Mesenchymal stem cell (in vitro differentiated cells and primary cell): ENCODE measurements at regions not wholly inside any gene's neighbourhood (a gene's known extent, or its start where the extent isn't known, plus 50 kb on each side); places are given as distances from the start of the nearest gene placed in this dataset.

Experiments
- DNase-seq: peaks from one replicate; pipeline ENCODE4 v3.0.0-alpha.2; 2013
- H2AFZ ChIP-seq: one replicate; pipeline ENCODE4 v1.6.1; 2013; ENCODE audit warnings: low read depth, mild to moderate bottlenecking, control low read depth, inconsistent platforms, low read length, moderate library complexity
- H2AK5ac ChIP-seq: 2 replicates; pipeline ENCODE4 v1.6.1; 2013; ENCODE audit warnings: low read length, moderate library complexity, mild to moderate bottlenecking, inconsistent platforms; ENCODE audit not compliant: severe bottlenecking
- H2BK120ac ChIP-seq: one replicate; pipeline ENCODE4 v1.6.1; 2013; ENCODE audit warnings: low read depth, mild to moderate bottlenecking, inconsistent platforms, low read length, moderate library complexity
- H2BK12ac ChIP-seq, 2 experiments: one replicate each; pipeline ENCODE4 v1.6.1; 2013; ENCODE audit warnings: inconsistent platforms in 2 of 2, low read length in 2 of 2, mild to moderate bottlenecking in 2 of 2, moderate library complexity in 2 of 2, control low read depth in 1 of 2
- H2BK15ac ChIP-seq: one replicate; pipeline ENCODE4 v1.6.1; 2013; ENCODE audit warnings: mild to moderate bottlenecking, low read depth, inconsistent platforms; ENCODE audit not compliant: poor library complexity, severe bottlenecking
- H2BK5ac ChIP-seq: 2 replicates; pipeline ENCODE4 v1.6.1; 2013; ENCODE audit warnings: low read depth, mild to moderate bottlenecking, low read length, control low read depth, inconsistent platforms; ENCODE audit not compliant: poor library complexity, severe bottlenecking
- H3K14ac ChIP-seq, 2 experiments: one replicate each; pipeline ENCODE4 v1.6.1; 2013; ENCODE audit warnings: inconsistent platforms in 2 of 2, low read length in 2 of 2, control low read depth in 1 of 2, mild to moderate bottlenecking in 1 of 2, moderate library complexity in 1 of 2
- H3K18ac ChIP-seq, 2 experiments: one replicate each; pipeline ENCODE4 v1.6.1; 2013; ENCODE audit warnings: inconsistent platforms in 2 of 2, low read length in 2 of 2, control low read depth in 1 of 2, low read depth in 1 of 2, mild to moderate bottlenecking in 1 of 2
- H3K23ac ChIP-seq, 2 experiments: one replicate each; pipeline ENCODE4 v1.6.1; 2013; ENCODE audit warnings: inconsistent platforms in 2 of 2, low read length in 2 of 2, mild to moderate bottlenecking in 2 of 2, moderate library complexity in 2 of 2, control low read depth in 1 of 2
- H3K27ac ChIP-seq: 2 replicates; pipeline ENCODE4 v1.5.1; 2013; ENCODE audit warnings: mild to moderate bottlenecking, moderate library complexity, low read length, control low read depth, inconsistent platforms; ENCODE audit not compliant: poor library complexity, severe bottlenecking
- H3K27me3 ChIP-seq, 2 experiments: 2 replicates each; pipeline versions ENCODE4 v1.6.1 to v1.7.0; 2013; ENCODE audit warnings: low read length in 2 of 2, mild to moderate bottlenecking in 2 of 2, moderate library complexity in 2 of 2, control low read depth in 1 of 2, inconsistent platforms in 1 of 2; ENCODE audit not compliant: control insufficient read depth in 1 of 2, insufficient read depth in 1 of 2
- H3K36me3 ChIP-seq, 2 experiments: 2 replicates each; pipeline versions ENCODE4 v1.6.1 to v1.7.0; 2013; ENCODE audit warnings: low read length in 2 of 2, control low read depth in 1 of 2, inconsistent platforms in 1 of 2, low read depth in 1 of 2, mild to moderate bottlenecking in 1 of 2; ENCODE audit not compliant: insufficient read depth in 2 of 2, control insufficient read depth in 1 of 2
- H3K4ac ChIP-seq, 2 experiments: one replicate each; pipeline ENCODE4 v1.6.1; 2013; ENCODE audit warnings: inconsistent platforms in 2 of 2, low read length in 2 of 2, mild to moderate bottlenecking in 2 of 2, moderate library complexity in 2 of 2, control low read depth in 1 of 2, low read depth in 1 of 2
- H3K4me1 ChIP-seq: 2 replicates; pipeline ENCODE4 v1.6.1; 2013; ENCODE audit warnings: low read depth, low read length, control low read depth; ENCODE audit not compliant: control insufficient read depth, insufficient read depth
- H3K4me2 ChIP-seq: 2 replicates; pipeline ENCODE4 v1.6.1; 2013; ENCODE audit warnings: low read length, mild to moderate bottlenecking, inconsistent platforms; ENCODE audit not compliant: poor library complexity, severe bottlenecking
- H3K4me3 ChIP-seq, 2 experiments: 2 replicates each; pipeline versions ENCODE4 v1.5.1 to v1.7.0; 2013; ENCODE audit warnings: low read length in 2 of 2, mild to moderate bottlenecking in 2 of 2, control low read depth in 1 of 2, low read depth in 1 of 2; ENCODE audit not compliant: insufficient read depth in 1 of 2
- H3K79me1 ChIP-seq: replicated peaks from 2 replicates; pipeline ENCODE4 v1.6.1; 2013; ENCODE audit warnings: mild to moderate bottlenecking, control low read depth, low read length, inconsistent platforms; ENCODE audit not compliant: poor library complexity, severe bottlenecking
- H3K9ac ChIP-seq: 2 replicates; pipeline ENCODE4 v1.7.0; 2013; ENCODE audit warnings: mild to moderate bottlenecking, low read length, moderate library complexity
- H3K9me3 ChIP-seq: 2 replicates; pipeline ENCODE4 v1.7.0; 2013; ENCODE audit warnings: mild to moderate bottlenecking, low read length; ENCODE audit not compliant: control insufficient read depth
- H4K8ac ChIP-seq: one replicate; pipeline ENCODE4 v1.6.1; 2013; ENCODE audit warnings: inconsistent platforms, mild to moderate bottlenecking, low read length, moderate library complexity
- H4K91ac ChIP-seq: one replicate; pipeline ENCODE4 v1.6.1; 2013; ENCODE audit warnings: mild to moderate bottlenecking, low read length, inconsistent platforms
- WGBS: methylation state at CpG from one replicate; pipeline ENCODE4 v1.1.7; 2013; ENCODE audit warnings: mixed read lengths; 5-methylcytosine and 5-hydroxymethylcytosine counted together

DNA sequence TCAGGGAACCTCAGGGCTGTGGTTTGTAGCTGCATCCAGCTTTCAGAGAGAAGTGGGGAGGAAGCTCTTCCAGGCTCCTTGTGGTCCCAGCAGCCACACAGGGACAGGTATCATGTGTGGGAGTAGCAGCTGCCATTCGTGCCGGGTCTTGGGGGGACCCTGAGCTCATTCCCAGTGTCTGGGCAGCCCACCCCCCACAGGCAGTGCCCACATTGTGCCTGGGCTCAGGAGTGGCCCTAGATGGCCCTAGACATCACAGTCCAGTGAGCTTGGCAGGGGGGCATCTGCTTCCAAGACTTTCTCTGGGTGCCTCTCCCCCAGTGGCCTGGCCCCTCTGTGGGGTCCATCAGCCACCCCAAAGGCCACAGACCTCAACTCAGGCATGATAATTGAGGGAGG, 619.7 kb downstream of the BRD1 start:
- Histone ChIP-seq H3K27me3 (no peaks in the 10 kb centered on the region), H3K18ac (no peak overlapping the region), H3K4me1 (no peaks in the 10 kb centered on the region), H3K23ac (no peak overlapping the region), H3K36me3 (no peaks in the 10 kb centered on the region), H3K4me3 (no peak overlapping the region), H2BK12ac (no peak overlapping the region), H4K8ac (no peak overlapping the region), H3K79me1 (no peaks in the 10 kb centered on the region), H2BK15ac (no peak overlapping the region), H3K14ac (no peak overlapping the region), H2AK5ac (no peak overlapping the region), H3K4me2 (no peak overlapping the region), H3K9me3 (no peaks in the 10 kb centered on the region), H2BK5ac (no peak overlapping the region), H2BK120ac (no peak overlapping the region), H3K9ac (no peak overlapping the region), H3K4ac (no peak overlapping the region), H2AFZ (no peak overlapping the region), H4K91ac (no peak overlapping the region), H3K27ac (no peak overlapping the region)
- WGBS, result 52% methylated on average over 2 of the region's 2 CpGs
- no peak for DNase-seq

DNA sequence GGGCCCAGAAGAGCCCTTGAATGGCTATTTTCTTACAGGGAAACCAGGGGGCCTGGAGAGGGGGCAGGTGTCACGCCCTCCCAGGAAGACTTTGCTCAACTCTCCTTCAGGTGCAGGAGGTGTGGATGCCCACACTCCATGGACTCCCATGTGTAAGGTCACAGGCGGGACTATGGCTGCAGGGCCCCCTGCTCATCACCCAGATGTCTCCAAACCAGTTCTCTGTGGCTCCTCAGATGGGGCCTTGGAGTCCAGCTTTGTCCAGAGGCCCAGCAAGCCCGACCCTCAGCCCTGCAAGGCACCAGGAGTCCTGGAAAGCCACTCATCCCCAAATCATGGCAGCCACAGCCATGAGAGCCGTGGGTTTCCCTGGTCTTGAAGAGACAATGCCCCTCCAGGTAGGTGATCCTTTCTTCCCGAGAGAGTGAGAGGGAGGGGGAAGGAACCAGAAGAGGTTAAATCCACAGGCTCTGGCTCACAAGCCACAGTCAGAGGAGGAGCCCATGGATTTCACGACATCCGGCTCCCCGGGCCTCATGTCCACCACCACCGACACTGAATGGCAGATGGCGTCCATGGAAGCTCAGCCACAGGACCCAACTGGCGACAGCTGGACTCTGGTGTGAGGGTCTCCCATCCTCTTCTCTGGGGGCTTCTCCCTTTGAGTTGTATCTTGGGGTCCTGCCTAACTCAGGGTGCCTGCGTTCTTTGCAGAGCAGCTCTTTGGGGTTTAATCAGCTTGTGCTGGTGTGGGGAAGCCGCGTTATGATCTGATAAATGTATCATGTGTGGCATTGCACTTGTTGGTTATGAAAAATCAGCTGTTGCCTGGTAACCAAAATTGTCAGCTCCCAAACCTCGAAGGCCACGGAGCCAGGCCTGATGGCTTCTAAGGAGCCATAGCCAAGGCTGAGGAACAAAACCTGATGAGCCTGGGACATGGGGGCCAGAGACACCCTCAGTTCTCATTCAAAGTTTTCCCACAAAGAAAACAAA, 620.4 kb downstream of the BRD1 start:
- H4K91ac ChIP-seq, result no peak overlapping the region
- H2BK5ac ChIP-seq, result no peak overlapping the region
- H3K9ac ChIP-seq, result no peak overlapping the region
- no peaks in the 10 kb centered on the region for H3K79me1 ChIP-seq
- H3K23ac ChIP-seq, result no peak overlapping the region
- no peak overlapping the region for H2BK15ac ChIP-seq
- H3K14ac ChIP-seq, result no peak overlapping the region
- H3K27ac ChIP-seq, result no peak overlapping the region
- H3K4me3 ChIP-seq, result no peak overlapping the region
- no peak overlapping the region for H4K8ac ChIP-seq
- H3K27me3 ChIP-seq, result no peaks in the 10 kb centered on the region
- no peak overlapping the region for H3K4me2 ChIP-seq
- H3K4me1 ChIP-seq, result no peaks in the 10 kb centered on the region
- H2AK5ac ChIP-seq, result no peak overlapping the region
- no peak overlapping the region for H2BK12ac ChIP-seq
- no peak overlapping the region for H2BK120ac ChIP-seq
- no peak overlapping the region for H3K4ac ChIP-seq
- no peaks in the 10 kb centered on the region for H3K9me3 ChIP-seq
- WGBS, result 67% methylated on average over 16 of the region's 16 CpGs
- H2AFZ ChIP-seq, result no peak overlapping the region
- no peak for DNase-seq
- H3K36me3 ChIP-seq, result no peaks in the 10 kb centered on the region
- H3K18ac ChIP-seq, result no peak overlapping the region

DNA sequence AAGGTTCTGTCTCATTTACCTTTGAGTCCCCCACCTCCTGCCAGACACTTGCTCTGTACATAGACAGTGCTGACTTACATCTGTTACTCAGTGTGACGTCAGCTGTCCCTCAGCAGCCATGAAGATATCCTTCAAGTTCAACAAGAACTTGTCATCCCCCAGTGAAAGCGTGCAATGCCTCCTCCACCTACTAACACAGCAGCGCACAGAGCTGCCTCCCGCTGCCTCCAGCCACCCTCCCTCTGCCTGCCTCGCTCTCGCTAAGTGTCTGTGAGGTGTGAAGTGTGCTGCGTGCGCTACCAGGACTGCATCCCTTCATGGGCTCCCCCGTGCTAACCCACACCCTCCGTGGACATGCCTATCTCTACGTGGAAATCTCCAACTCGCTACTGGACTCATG, 621.4 kb downstream of the BRD1 start:
- H3K4me2 ChIP-seq, result no peak overlapping the region
- WGBS, result 81% methylated on average over 12 of the region's 12 CpGs
- no peaks in the 10 kb centered on the region for H3K79me1 ChIP-seq
- H3K9ac ChIP-seq, result no peak overlapping the region
- H2AK5ac ChIP-seq, result no peak overlapping the region
- H3K23ac ChIP-seq, result no peak overlapping the region
- H3K27me3 ChIP-seq, result no peaks in the 10 kb centered on the region
- no peak overlapping the region for H3K27ac ChIP-seq
- no peak overlapping the region for H4K91ac ChIP-seq
- no peaks in the 10 kb centered on the region for H3K36me3 ChIP-seq
- DNase-seq, result no peak
- no peak overlapping the region for H2AFZ ChIP-seq
- no peaks in the 10 kb centered on the region for H3K9me3 ChIP-seq
- H2BK15ac ChIP-seq, result no peak overlapping the region
- H3K4me3 ChIP-seq, result no peak overlapping the region
- no peak overlapping the region for H4K8ac ChIP-seq
- H3K4ac ChIP-seq, result no peak overlapping the region
- no peak overlapping the region for H2BK12ac ChIP-seq
- no peak overlapping the region for H2BK120ac ChIP-seq
- no peak overlapping the region for H3K14ac ChIP-seq
- no peak overlapping the region for H3K18ac ChIP-seq
- H3K4me1 ChIP-seq, result no peaks in the 10 kb centered on the region
- H2BK5ac ChIP-seq, result no peak overlapping the region

DNA sequence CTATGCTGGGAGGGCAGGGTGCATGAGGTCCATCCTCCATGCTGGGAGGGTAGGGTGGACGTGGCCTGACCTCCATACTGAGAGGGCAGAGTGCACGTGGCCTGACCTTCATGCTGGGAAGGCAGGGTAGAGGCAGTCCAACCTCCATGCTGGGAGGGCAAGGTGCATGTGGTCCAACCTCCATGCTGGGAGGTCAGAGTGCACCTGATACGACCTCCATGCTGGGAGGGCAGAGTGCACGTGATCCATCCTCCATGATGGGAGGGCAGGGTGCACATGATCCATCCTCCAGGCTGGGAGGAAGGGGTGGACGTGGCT, 622.2 kb downstream of the BRD1 start:
- H3K9ac ChIP-seq, result no peak overlapping the region
- H3K4me2 ChIP-seq, result no peak overlapping the region
- H3K9me3 ChIP-seq, result no peaks in the 10 kb centered on the region
- H3K14ac ChIP-seq, result no peak overlapping the region
- H3K4ac ChIP-seq, result no peak overlapping the region
- no peak overlapping the region for H3K23ac ChIP-seq
- no peaks in the 10 kb centered on the region for H3K36me3 ChIP-seq
- no peak overlapping the region for H2AK5ac ChIP-seq
- H2BK15ac ChIP-seq, result no peak overlapping the region
- no peak overlapping the region for H4K91ac ChIP-seq
- H3K4me1 ChIP-seq, result no peaks in the 10 kb centered on the region
- no peaks in the 10 kb centered on the region for H3K79me1 ChIP-seq
- no peak for DNase-seq
- H3K27me3 ChIP-seq, result no peaks in the 10 kb centered on the region
- H2AFZ ChIP-seq, result no peak overlapping the region
- no peak overlapping the region for H2BK120ac ChIP-seq
- 43% methylated on average over 5 of the region's 5 CpGs for WGBS
- H2BK12ac ChIP-seq, result no peak overlapping the region
- no peak overlapping the region for H3K27ac ChIP-seq
- H3K4me3 ChIP-seq, result peak overlapping the region in 1 of 2 experiments; percentile 0
- no peak overlapping the region for H3K18ac ChIP-seq
- no peak overlapping the region for H2BK5ac ChIP-seq
- no peak overlapping the region for H4K8ac ChIP-seq
